Heart left ventricle (tissue), 16 donors: ENCODE measurements at regions not wholly inside any gene's neighbourhood (a gene's known extent, or its start where the extent isn't known, plus 50 kb on each side); places are given as distances from the start of the nearest gene placed in this dataset.

ENCODE experiments used
- ATAC-seq, 4 donors: fragments of 200-7000 bp; cut with Tn5 transposase; one replicate each; pipeline ENCODE4 v1.9.1; 2020 to 2022; ENCODE audit warnings: moderate library complexity in 4 of 4, mild to moderate bottlenecking in 3 of 4, moderate number of reproducible peaks in 1 of 4
- DNase-seq, 5 donors: peaks; one replicate each; pipeline ENCODE4 v3.0.0-alpha.2; 2020
- H3K27ac ChIP-seq, 12 donors: fragments of 200-600 bp; sonication (generic) in 4 of 12; one replicate each; pipeline versions ENCODE4 v1.5.0 to v1.8.0; 2016 to 2022; ENCODE audit warnings: mild to moderate bottlenecking in 2 of 12
- H3K27me3 ChIP-seq, 9 donors: fragments of 200-600 bp; sonication (generic) in 2 of 9; one replicate each; pipeline versions ENCODE4 v1.5.1 to v1.8.0; 2016 to 2022; ENCODE audit warnings: mild to moderate bottlenecking in 3 of 9
- H3K36me3 ChIP-seq, 9 donors: fragments of 200-600 bp; sonication (generic) in 2 of 9; one replicate each; pipeline versions ENCODE4 v1.5.0 to v1.8.0; 2018 to 2022; ENCODE audit warnings: mild to moderate bottlenecking in 2 of 9
- H3K4me1 ChIP-seq, 12 donors: fragments of 200-600 bp; sonication (generic) in 4 of 12; one replicate each; pipeline versions ENCODE4 v1.5.0 to v1.8.0; 2016 to 2022; ENCODE audit warnings: mild to moderate bottlenecking in 3 of 12
- H3K4me3 ChIP-seq, 12 donors: fragments of 200-600 bp; sonication (generic) in 4 of 12; one replicate each; pipeline versions ENCODE4 v1.5.0 to v1.8.0; 2017 to 2022; ENCODE audit warnings: mild to moderate bottlenecking in 9 of 12, moderate library complexity in 4 of 12
- H3K9me3 ChIP-seq, 12 donors: fragments of 200-600 bp; sonication (generic) in 4 of 12; one replicate each; pipeline versions ENCODE4 v1.5.0 to v1.8.0; 2016 to 2022; ENCODE audit warnings: mild to moderate bottlenecking in 1 of 12
- CTCF ChIP-seq, 12 donors: fragments of 200-600 bp; sonication (generic) in 4 of 12; IDR thresholded peaks; one replicate each; pipeline versions ENCODE4 v1.5.0 to v1.8.0; 2018 to 2022; ENCODE audit warnings: antibody characterized with exemption in 12 of 12, mild to moderate bottlenecking in 5 of 12
- POLR2A ChIP-seq, 2 donors: fragments of 450-650 bp; IDR thresholded peaks; one replicate each; pipeline ENCODE4 v1.6.1; 2017; ENCODE audit warnings: antibody characterized with exemption in 2 of 2, mild to moderate bottlenecking in 2 of 2, moderate library complexity in 2 of 2
- WGBS, 4 donors: extraction: QIAGEN DNeasy Blood & Tissue Kit in 2 of 4; methylation state at CpG; one replicate each; pipeline versions ENCODE4 v1.1.5 to v1.1.7; 2013 to 2018; 5-methylcytosine and 5-hydroxymethylcytosine counted together
- intact Hi-C, 10 donors: fragments of 100-400 bp; cut with DNase I; formaldehyde crosslinking; loops; one replicate each; pipeline versions ENCODE4 v1.11.1 to v1.14.2; 2022
- donor health status: ischemic (EF 13 %, LVEDD 7.1; RV severe dilation, severe dysfunction).
- donor health status: healthy with polysubstance abuse.
- donor health status: DM: no; HTN: yes; CAD: no.
- donor health status: DM: no; HTN: no; CAD: no.
- donor health status: ischemic (EF 25% LVEDD 6.9; RV normal size, moderate dysfunction).
- donor health status: ischemic (EF 25% LVEDD 5.7; RV mildly dilated, moderate dysfunction).
- donor health status: healthy.
- donor health status: DM: yes; HTN: yes; CAD: no.
- donor health status: ischemic (EF 35%, LVEDD 5.7; RV mildly dilated, moderate dysfunction).
- donor health status: nonischemic (EF 11% LVEDD 7.7; RV severe dilation, severe dysfunction).
- donor health status: DM: yes; HTN: yes; CAD: no.
- donor health status: PGD.
- donor health status: ischemic (EF 29% LVEDD 5.4; RV normal size, mild dysfunction).
- donor health status: nonischemic (EF 23%, LVEDD 6.1; RV moderate dilation, normal function).

GRCh38 chr2:224190234-224190935 lies 151.3 kb upstream of the SERPINE2 start:
- no peak for ATAC-seq

GRCh38 chr2:224187220-224187619 lies 148.1 kb upstream of the SERPINE2 start:
- Histone ChIP-seq H3K9me3 (peaks cover 0 to 7% (median 0%) of the 10 kb centered on the region in 12 donors), H3K27ac (no peak overlapping the region), H3K4me1 (peaks cover 0 to 12% (median 0%) of the 10 kb centered on the region in 12 donors), H3K27me3 (peaks cover 0 to 3% (median 0%) of the 10 kb centered on the region in 9 donors), H3K4me3 (no peak overlapping the region), H3K36me3 (no peaks in the 10 kb centered on the region)
- DNase-seq = no peak
- WGBS, 4 donors = 87 to 99% (median 95%) methylated on average over 1 of the region's 1 CpG
- no peak for TF ChIP-seq POLR2A (IDR thresholded peaks at IDR 0.05)
- TF ChIP-seq CTCF (IDR thresholded peaks at IDR 0.05) = no peak
- intact Hi-C loops = no loop called here
- ATAC-seq = no peak

More at GRCh38 chr2:224190234-224190935, 151.3 kb upstream of the SERPINE2 start:
- H3K9me3 ChIP-seq = peaks cover 0 to 7% (median 0%) of the 10 kb centered on the region in 12 donors
- peaks cover 0 to 3% (median 0%) of the 10 kb centered on the region in 9 donors for H3K27me3 ChIP-seq
- peaks cover 0 to 12% (median 0%) of the 10 kb centered on the region in 12 donors for H3K4me1 ChIP-seq
- no peaks in the 10 kb centered on the region for H3K36me3 ChIP-seq
- H3K4me3 ChIP-seq = no peak overlapping the region
- no peak for TF ChIP-seq POLR2A (IDR thresholded peaks at IDR 0.05)
- TF ChIP-seq CTCF (IDR thresholded peaks at IDR 0.05) = no peak
- no peak for DNase-seq
- H3K27ac ChIP-seq = no peak overlapping the region
- WGBS, 4 donors = 58 to 70% (median 61%) methylated on average over 2 of the region's 2 CpGs
- intact Hi-C loops = no loop called here

GRCh38 chr2:224185023-224185601 lies 146.0 kb upstream of the SERPINE2 start:
- no peak for ATAC-seq
- 70 to 82% (median 76%) methylated on average over 4 of the region's 4 CpGs for WGBS, 4 donors
- no peaks in the 10 kb centered on the region for H3K36me3 ChIP-seq

More at GRCh38 chr2:224185023-224185601, 146.0 kb upstream of the SERPINE2 start:
- H3K9me3 ChIP-seq = peaks cover 0 to 7% (median 0%) of the 10 kb centered on the region in 12 donors
- H3K27ac ChIP-seq = no peak overlapping the region
- H3K4me1 ChIP-seq = peaks cover 0 to 2% (median 0%) of the 10 kb centered on the region in 12 donors
- TF ChIP-seq CTCF (IDR thresholded peaks at IDR 0.05) (no peak), POLR2A (IDR thresholded peaks at IDR 0.05) (no peak)
- no peak overlapping the region for H3K4me3 ChIP-seq
- DNase-seq = no peak
- H3K27me3 ChIP-seq = peaks cover 0 to 3% (median 0%) of the 10 kb centered on the region in 9 donors
- intact Hi-C loops = no loop called here
